Keratinocyte (primary cell): ENCODE measurements at regions not wholly inside any gene's neighbourhood (a gene's known extent, or its start where the extent isn't known, plus 50 kb on each side); places are given as distances from the start of the nearest gene placed in this dataset.

Source experiments
- DNase-seq: peaks from one replicate; pipeline ENCODE4 v3.0.0-alpha.2; 2011; ENCODE audit warnings: low read depth, missing footprints, low spot score
- FAIRE-seq: peaks from 2 replicates; lab custom pipeline; 2011; peaks lifted over from hg19 to GRCh38; lab: Jason Lieb, UNC
- H2AFZ ChIP-seq: 2 replicates; pipeline ENCODE4 v1.6.0; 2012; ENCODE audit warnings: low read length, control low read depth, inconsistent platforms; ENCODE audit not compliant: control insufficient read depth
- H3K27ac ChIP-seq: 2 replicates; pipeline ENCODE4 v1.5.1; 2011; ENCODE audit warnings: low read length; ENCODE audit not compliant: control insufficient read depth, insufficient read depth
- H3K27me3 ChIP-seq: 3 replicates; pipeline ENCODE4 v1.6.0; 2011; ENCODE audit warnings: low read length; ENCODE audit not compliant: control insufficient read depth, insufficient read depth; ENCODE audit errors: extremely low read depth
- H3K36me3 ChIP-seq, 2 experiments: 2 replicates in 1 of 2; 3 replicates in 1 of 2; pipeline ENCODE4 v1.5.1; 2011; ENCODE audit warnings: low read length in 2 of 2, mild to moderate bottlenecking in 1 of 2; ENCODE audit not compliant: control insufficient read depth in 2 of 2, insufficient read depth in 2 of 2; ENCODE audit errors: extremely low read depth in 1 of 2
- H3K4me1 ChIP-seq: 3 replicates; pipeline ENCODE4 v1.5.1; 2011; ENCODE audit warnings: low read length; ENCODE audit not compliant: control insufficient read depth, insufficient read depth; ENCODE audit errors: extremely low read depth
- H3K4me2 ChIP-seq: 3 replicates; pipeline ENCODE4 v1.6.0; 2011; ENCODE audit warnings: low read depth, low read length; ENCODE audit not compliant: control insufficient read depth, insufficient read depth; ENCODE audit errors: extremely low read depth
- H3K4me3 ChIP-seq, 3 experiments: fragments of 200-600 bp in 1 of 3; sonication (generic) in 1 of 3; 2 replicates in 2 of 3; 3 replicates in 1 of 3; pipeline ENCODE4 v1.5.1; 2011 to 2016; ENCODE audit warnings: low read length in 3 of 3, mild to moderate bottlenecking in 3 of 3, control low read depth in 2 of 3, inconsistent platforms in 1 of 3, low read depth in 1 of 3, mixed read lengths in 1 of 3, mixed run types in 1 of 3, moderate library complexity in 1 of 3; ENCODE audit not compliant: control insufficient read depth in 2 of 3, insufficient read depth in 2 of 3; ENCODE audit errors: extremely low read depth in 1 of 3
- H3K79me2 ChIP-seq: 2 replicates; pipeline ENCODE4 v1.6.0; 2012; ENCODE audit warnings: low read length; ENCODE audit not compliant: control insufficient read depth, insufficient read depth
- H3K9ac ChIP-seq: 3 replicates; pipeline ENCODE4 v1.6.0; 2011; ENCODE audit warnings: low read length; ENCODE audit not compliant: control insufficient read depth, insufficient read depth; ENCODE audit errors: extremely low read depth
- H3K9me1 ChIP-seq: 3 replicates; pipeline ENCODE4 v1.6.0; 2011; ENCODE audit warnings: low read length; ENCODE audit not compliant: control insufficient read depth, insufficient read depth; ENCODE audit errors: extremely low read depth
- H3K9me3 ChIP-seq: 2 replicates; pipeline ENCODE4 v1.5.1; 2012; ENCODE audit warnings: low read depth, low read length; ENCODE audit not compliant: control insufficient read depth
- H4K20me1 ChIP-seq: 3 replicates; pipeline ENCODE4 v1.6.0; 2011; ENCODE audit warnings: low read length; ENCODE audit not compliant: control insufficient read depth, insufficient read depth; ENCODE audit errors: extremely low read depth
- CTCF ChIP-seq, 3 experiments: IDR thresholded peaks in 1 of 3; conservative IDR thresholded peaks in 1 of 3; optimal IDR thresholded peaks in 1 of 3; 2 replicates in 2 of 3; 3 replicates in 1 of 3; pipeline versions ENCODE3 to v1.5.1; 2011; ENCODE audit warnings: low read length in 3 of 3, mild to moderate bottlenecking in 3 of 3, moderate library complexity in 2 of 3, control low read depth in 1 of 3, inconsistent platforms in 1 of 3; ENCODE audit not compliant: insufficient read depth in 2 of 3; ENCODE audit errors: extremely low read depth in 1 of 3
- EZH2 ChIP-seq: IDR thresholded peaks from one replicate; pipeline ENCODE4 v1.6.1; 2012; ENCODE audit warnings: inconsistent platforms, mild to moderate bottlenecking, low read length, moderate library complexity
- dilution Hi-C: fragments of 300-500 bp; cut with MboI; formaldehyde crosslinking; loops from one replicate; pipeline ENCODE4 v1.7.0; 2020; ENCODE audit warnings: low sequenced_read_pairs; ENCODE audit not compliant: extremely low pct_ligation_motif_present

GRCh38 chr15:70192490-70192889 lies 94.8 kb upstream of the TLE3 start:
- dilution Hi-C loops: no loop called here
- Histone ChIP-seq H3K79me2 (no peaks in the 10 kb centered on the region), H3K9me3 (no peaks in the 10 kb centered on the region), H3K36me3 (no peaks in the 10 kb centered on the region), H2AFZ (no peak overlapping the region), H3K4me1 (peaks cover 31% of the 10 kb centered on the region), H4K20me1 (no peaks in the 10 kb centered on the region), H3K9me1 (no peaks in the 10 kb centered on the region), H3K4me3 (no peak overlapping the region), H3K9ac (no peak overlapping the region), H3K4me2 (no peak overlapping the region), H3K27me3 (peaks cover 16% of the 10 kb centered on the region), H3K27ac (no peak overlapping the region)
- FAIRE-seq (no peak), DNase-seq (no peak)
- TF ChIP-seq CTCF (optimal IDR thresholded peaks at IDR 0.05 in 1 of 3, IDR thresholded peaks at IDR 0.05 in 1 of 3, conservative IDR thresholded peaks at IDR 0.05 in 1 of 3; ENCODE audit: extremely low read depth in 1 of 3, insufficient read depth in 2 of 3, low read length in 3 of 3): no peak
- no peak for TF ChIP-seq EZH2

- no peaks in the 10 kb centered on the region for H4K20me1 ChIP-seq
- H3K36me3 ChIP-seq: no peaks in the 10 kb centered on the region
- TF ChIP-seq CTCF (optimal IDR thresholded peaks at IDR 0.05 in 1 of 3, IDR thresholded peaks at IDR 0.05 in 1 of 3, conservative IDR thresholded peaks at IDR 0.05 in 1 of 3; ENCODE audit: extremely low read depth in 1 of 3, insufficient read depth in 2 of 3, low read length in 3 of 3): no peak
- TF ChIP-seq EZH2: no peak
- H3K27ac ChIP-seq: no peak overlapping the region
- H3K27me3 ChIP-seq: peaks cover 16% of the 10 kb centered on the region
- dilution Hi-C loops: no loop called here
- FAIRE-seq (no peak), DNase-seq (no peak)
- H3K9me1 ChIP-seq: no peaks in the 10 kb centered on the region
- H3K4me2 ChIP-seq: no peak overlapping the region
- H3K79me2 ChIP-seq: no peaks in the 10 kb centered on the region
- no peaks in the 10 kb centered on the region for H3K9me3 ChIP-seq
- H3K4me3 ChIP-seq: no peak overlapping the region
- no peak overlapping the region for H3K9ac ChIP-seq
- H3K4me1 ChIP-seq: peaks cover 26% of the 10 kb centered on the region
- no peak overlapping the region for H2AFZ ChIP-seq
Measured at GRCh38 chr15:70192041-70192440, 94.3 kb upstream of the TLE3 start.
